ENCODE measurements at regions not wholly inside any gene's neighbourhood (a gene's known extent, or its start where the extent isn't known, plus 50 kb on each side); places are given as distances from the start of the nearest gene placed in this dataset.

DNA sequence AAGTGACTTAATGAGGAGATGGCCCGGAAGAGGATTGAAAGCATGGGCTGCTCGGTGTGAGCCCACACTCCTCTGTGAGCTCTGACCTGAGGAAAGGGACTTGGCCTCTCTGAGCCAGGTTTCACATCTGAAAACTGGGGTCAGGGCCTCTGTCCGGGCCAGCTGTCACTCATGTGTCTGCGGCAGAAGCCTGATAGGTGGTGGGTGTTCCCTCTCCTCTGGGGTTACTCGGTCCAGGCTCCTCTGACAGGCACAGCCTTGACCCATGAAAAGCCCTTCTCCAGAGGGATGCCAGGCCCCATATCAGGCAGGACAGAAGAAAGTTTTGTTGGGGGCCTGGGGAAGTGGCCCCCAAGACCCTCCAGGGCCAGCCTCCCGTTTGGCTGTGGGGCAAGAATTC is 131.4 kb downstream of the CHSY1 start:
- TF ChIP-seq, protein P1, sequence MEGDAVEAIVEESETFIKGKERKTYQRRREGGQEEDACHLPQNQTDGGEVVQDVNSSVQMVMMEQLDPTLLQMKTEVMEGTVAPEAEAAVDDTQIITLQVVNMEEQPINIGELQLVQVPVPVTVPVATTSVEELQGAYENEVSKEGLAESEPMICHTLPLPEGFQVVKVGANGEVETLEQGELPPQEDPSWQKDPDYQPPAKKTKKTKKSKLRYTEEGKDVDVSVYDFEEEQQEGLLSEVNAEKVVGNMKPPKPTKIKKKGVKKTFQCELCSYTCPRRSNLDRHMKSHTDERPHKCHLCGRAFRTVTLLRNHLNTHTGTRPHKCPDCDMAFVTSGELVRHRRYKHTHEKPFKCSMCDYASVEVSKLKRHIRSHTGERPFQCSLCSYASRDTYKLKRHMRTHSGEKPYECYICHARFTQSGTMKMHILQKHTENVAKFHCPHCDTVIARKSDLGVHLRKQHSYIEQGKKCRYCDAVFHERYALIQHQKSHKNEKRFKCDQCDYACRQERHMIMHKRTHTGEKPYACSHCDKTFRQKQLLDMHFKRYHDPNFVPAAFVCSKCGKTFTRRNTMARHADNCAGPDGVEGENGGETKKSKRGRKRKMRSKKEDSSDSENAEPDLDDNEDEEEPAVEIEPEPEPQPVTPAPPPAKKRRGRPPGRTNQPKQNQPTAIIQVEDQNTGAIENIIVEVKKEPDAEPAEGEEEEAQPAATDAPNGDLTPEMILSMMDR (IDR thresholded peaks at IDR 0.05) = no peak
- TF ChIP-seq POLR2A (IDR thresholded peaks at IDR 0.05) = no peak
